HEK293T (cell line): ENCODE measurements at regions not wholly inside any gene's neighbourhood (a gene's known extent, or its start where the extent isn't known, plus 50 kb on each side); places are given as distances from the start of the nearest gene placed in this dataset.

Source experiments
- ARNT ChIP-seq: fragments of 450-650 bp; IDR thresholded peaks from 2 replicates; pipeline ENCODE4 v1.6.1; 2017; ENCODE audit warnings: mild to moderate bottlenecking
- BHLHE40 ChIP-seq: fragments of 450-650 bp; IDR thresholded peaks from 2 replicates; pipeline ENCODE4 v1.6.1; 2016; ENCODE audit warnings: mild to moderate bottlenecking, moderate library complexity, borderline replicate concordance
- CTBP1 ChIP-seq: fragments of 450-650 bp; IDR thresholded peaks from 2 replicates; pipeline ENCODE4 v1.6.1; 2016; ENCODE audit warnings: borderline replicate concordance
- ELF4 ChIP-seq: fragments of 450-650 bp; IDR thresholded peaks from 2 replicates; pipeline ENCODE4 v1.6.1; 2017; ENCODE audit warnings: antibody characterized with exemption
- L3MBTL2 ChIP-seq: fragments of 450-650 bp; conservative IDR thresholded peaks from 2 replicates; pipeline ENCODE4 v1.6.1; 2016; ENCODE audit warnings: mild to moderate bottlenecking
- LEF1 ChIP-seq: fragments of 450-650 bp; IDR thresholded peaks from 2 replicates; pipeline ENCODE4 v1.6.1; 2017; ENCODE audit warnings: mild to moderate bottlenecking, borderline replicate concordance
- NFRKB ChIP-seq: fragments of 450-650 bp; IDR thresholded peaks from 2 replicates; pipeline ENCODE4 v1.6.1; 2016; ENCODE audit warnings: mild to moderate bottlenecking, moderate library complexity
- PKNOX1 ChIP-seq: fragments of 450-650 bp; IDR thresholded peaks from 2 replicates; pipeline ENCODE4 v1.6.1; 2016
- SP1 ChIP-seq: fragments of 450-650 bp; IDR thresholded peaks from 2 replicates; pipeline ENCODE4 v1.6.1; 2017
- TARDBP ChIP-seq: fragments of 450-650 bp; IDR thresholded peaks from 2 replicates; pipeline ENCODE4 v1.6.1; 2016
- ZNF384 ChIP-seq: fragments of 450-650 bp; IDR thresholded peaks from 2 replicates; pipeline ENCODE4 v1.6.1; 2016

GRCh38 chr5:107735558-107735957, 64.8 kb upstream of the EFNA5 start:
- no peak for TF ChIP-seq ARNT
- TF ChIP-seq SP1, result no peak
- TF ChIP-seq ZNF384, result no peak
- TF ChIP-seq L3MBTL2, result no peak
- no peak for TF ChIP-seq TARDBP
- TF ChIP-seq LEF1, result no peak
- TF ChIP-seq CTBP1, result no peak
- no peak for TF ChIP-seq BHLHE40
- no peak for TF ChIP-seq PKNOX1
- no peak for TF ChIP-seq ELF4
- no peak for TF ChIP-seq NFRKB
